HepG2 (cell line): ENCODE measurements at regions not wholly inside any gene's neighbourhood (a gene's known extent, or its start where the extent isn't known, plus 50 kb on each side); places are given as distances from the start of the nearest gene placed in this dataset.

ENCODE experiments used
- ATF6 ChIP-seq: sonication (generic); formaldehyde crosslinking; conservative IDR thresholded peaks from 2 replicates; pipeline ENCODE4 v1.4.0; 2020; ENCODE audit warnings: missing genetic modification reagents
- CTCF ChIP-seq: sonication (generic); formaldehyde crosslinking; IDR thresholded peaks from 2 replicates; pipeline ENCODE4 v1.5.0; 2020; ENCODE audit warnings: mild to moderate bottlenecking, missing genetic modification reagents, moderate library complexity
- EZH2 ChIP-seq: conservative IDR thresholded peaks from 2 replicates; pipeline ENCODE4 v1.6.1; 2012; ENCODE audit warnings: mild to moderate bottlenecking, low read depth, low read length, moderate library complexity
- RFX5 ChIP-seq: IDR thresholded peaks from 2 replicates; pipeline ENCODE4 v1.6.1; 2011; ENCODE audit warnings: low read depth, low read length, improper control_type of control experiment
- SMARCC2 ChIP-seq: fragments of 450-650 bp; IDR thresholded peaks from 2 replicates; pipeline ENCODE4 v1.6.1; 2017; ENCODE audit warnings: antibody characterized with exemption, mild to moderate bottlenecking
- U2AF1 ChIP-seq: fragments of 200-400 bp; formaldehyde crosslinking; optimal IDR thresholded peaks from 2 replicates; pipeline ENCODE3; 2017; ENCODE audit warnings: mild to moderate bottlenecking, low read depth, low read length
- ZC3H4 ChIP-seq: sonication (generic); formaldehyde crosslinking; IDR thresholded peaks from 2 replicates; pipeline ENCODE4 v1.4.0; 2020; ENCODE audit warnings: missing genetic modification reagents, borderline replicate concordance
- ZNF24 ChIP-seq: fragments of 450-650 bp; IDR thresholded peaks from 2 replicates; pipeline ENCODE4 v1.6.1; 2017; ENCODE audit warnings: antibody characterized with exemption, mild to moderate bottlenecking
- ZNF263 ChIP-seq: sonication (generic); formaldehyde crosslinking; IDR thresholded peaks from 2 replicates; pipeline ENCODE4 v1.4.0; 2020; ENCODE audit warnings: missing genetic modification reagents
- ZNF790 ChIP-seq: sonication (generic); formaldehyde crosslinking; IDR thresholded peaks from 2 replicates; pipeline ENCODE4 v1.8.0; 2022; ENCODE audit warnings: missing genetic modification reagents, mild to moderate bottlenecking, borderline replicate concordance
- TF ChIP-seq, protein P1 (sequence below): IDR thresholded peaks from 2 replicates; pipeline ENCODE4 v1.6.1; 2016; ENCODE audit warnings: low read depth, control low read depth

DNA sequence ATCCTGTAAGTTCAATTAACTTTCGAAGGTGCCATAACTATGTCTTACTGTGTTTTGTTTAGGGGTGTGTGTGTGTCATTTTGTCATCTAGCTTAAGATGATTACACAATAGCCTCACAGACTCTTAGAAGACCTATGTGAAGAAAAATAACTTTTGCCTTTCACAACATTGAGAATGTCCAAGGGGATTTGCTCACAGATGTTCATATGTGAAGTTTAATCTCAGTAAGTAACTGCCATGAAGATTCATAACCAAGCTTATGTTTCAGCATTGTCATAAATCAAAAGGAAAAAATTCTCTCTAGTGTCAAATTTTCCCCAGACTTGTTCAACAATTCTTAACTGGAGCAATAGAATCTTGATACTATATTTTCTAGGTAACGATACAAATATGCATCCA, 226.1 kb upstream of the PRKD1 start:
- TF ChIP-seq, protein P1, sequence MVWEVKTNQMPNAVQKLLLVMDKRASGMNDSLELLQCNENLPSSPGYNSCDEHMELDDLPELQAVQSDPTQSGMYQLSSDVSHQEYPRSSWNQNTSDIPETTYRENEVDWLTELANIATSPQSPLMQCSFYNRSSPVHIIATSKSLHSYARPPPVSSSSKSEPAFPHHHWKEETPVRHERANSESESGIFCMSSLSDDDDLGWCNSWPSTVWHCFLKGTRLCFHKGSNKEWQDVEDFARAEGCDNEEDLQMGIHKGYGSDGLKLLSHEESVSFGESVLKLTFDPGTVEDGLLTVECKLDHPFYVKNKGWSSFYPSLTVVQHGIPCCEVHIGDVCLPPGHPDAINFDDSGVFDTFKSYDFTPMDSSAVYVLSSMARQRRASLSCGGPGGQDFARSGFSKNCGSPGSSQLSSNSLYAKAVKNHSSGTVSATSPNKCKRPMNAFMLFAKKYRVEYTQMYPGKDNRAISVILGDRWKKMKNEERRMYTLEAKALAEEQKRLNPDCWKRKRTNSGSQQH (CRISPR knock-in tag), result no peak
- no peak for TF ChIP-seq EZH2
- TF ChIP-seq U2AF1, result no peak
- no peak for TF ChIP-seq CTCF (CRISPR knock-in tag)
- no peak for TF ChIP-seq ZC3H4 (CRISPR knock-in tag)
- no peak for TF ChIP-seq RFX5
- no peak for TF ChIP-seq ZNF790 (CRISPR knock-in tag)
- TF ChIP-seq ATF6 (CRISPR knock-in tag), result no peak
- TF ChIP-seq SMARCC2, result no peak
- TF ChIP-seq ZNF263 (CRISPR knock-in tag), result no peak
- TF ChIP-seq ZNF24, result no peak
